Astrocyte (in vitro differentiated cells and primary cell): ENCODE measurements at regions not wholly inside any gene's neighbourhood (a gene's known extent, or its start where the extent isn't known, plus 50 kb on each side); places are given as distances from the start of the nearest gene placed in this dataset.

Experiments used
- EZH2 ChIP-seq: IDR thresholded peaks from 2 replicates; pipeline ENCODE4 v1.6.1; 2012; ENCODE audit warnings: mild to moderate bottlenecking, low read length, inconsistent platforms; ENCODE audit not compliant: insufficient read depth
- TF ChIP-seq, protein P1 (sequence below): IDR thresholded peaks from 2 replicates; pipeline ENCODE4 v1.5.1; 2011; ENCODE audit warnings: low read depth, mild to moderate bottlenecking, inconsistent platforms, low read length, moderate library complexity; ENCODE audit not compliant: insufficient read depth

- TF ChIP-seq, protein P1, sequence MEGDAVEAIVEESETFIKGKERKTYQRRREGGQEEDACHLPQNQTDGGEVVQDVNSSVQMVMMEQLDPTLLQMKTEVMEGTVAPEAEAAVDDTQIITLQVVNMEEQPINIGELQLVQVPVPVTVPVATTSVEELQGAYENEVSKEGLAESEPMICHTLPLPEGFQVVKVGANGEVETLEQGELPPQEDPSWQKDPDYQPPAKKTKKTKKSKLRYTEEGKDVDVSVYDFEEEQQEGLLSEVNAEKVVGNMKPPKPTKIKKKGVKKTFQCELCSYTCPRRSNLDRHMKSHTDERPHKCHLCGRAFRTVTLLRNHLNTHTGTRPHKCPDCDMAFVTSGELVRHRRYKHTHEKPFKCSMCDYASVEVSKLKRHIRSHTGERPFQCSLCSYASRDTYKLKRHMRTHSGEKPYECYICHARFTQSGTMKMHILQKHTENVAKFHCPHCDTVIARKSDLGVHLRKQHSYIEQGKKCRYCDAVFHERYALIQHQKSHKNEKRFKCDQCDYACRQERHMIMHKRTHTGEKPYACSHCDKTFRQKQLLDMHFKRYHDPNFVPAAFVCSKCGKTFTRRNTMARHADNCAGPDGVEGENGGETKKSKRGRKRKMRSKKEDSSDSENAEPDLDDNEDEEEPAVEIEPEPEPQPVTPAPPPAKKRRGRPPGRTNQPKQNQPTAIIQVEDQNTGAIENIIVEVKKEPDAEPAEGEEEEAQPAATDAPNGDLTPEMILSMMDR, result no peak
- TF ChIP-seq EZH2, result no peak
Observed at GRCh38 chr6:1003394-1004160, 308.3 kb upstream of the FOXQ1 start.
